Coronary artery (tissue), 2 donors: ENCODE measurements at regions not wholly inside any gene's neighbourhood (a gene's known extent, or its start where the extent isn't known, plus 50 kb on each side); places are given as distances from the start of the nearest gene placed in this dataset.
"Not testable (repeated sequence)": the region's sequence is repeated elsewhere in the genome, so short reads cannot be mapped to it uniquely, and the experiment has no call there.

Experiments used
- DNase-seq: peaks from one replicate; pipeline ENCODE4 v3.0.0-alpha.2; 2017; ENCODE audit warnings: low spot score
- H3K27ac ChIP-seq, 2 donors: fragments of 200-600 bp; sonication (generic); one replicate each; pipeline ENCODE4 v1.5.1; 2016 to 2019
- H3K4me3 ChIP-seq: fragments of 200-600 bp; sonication (generic); 2 replicates; pipeline ENCODE4 v1.5.1; 2016; ENCODE audit warnings: mild to moderate bottlenecking, moderate library complexity
- CTCF ChIP-seq: fragments of 200-600 bp; sonication (generic); IDR thresholded peaks from one replicate; pipeline ENCODE4 v1.5.1; 2019; ENCODE audit warnings: antibody characterized with exemption

- DNase-seq, result peak; percentile 50
- H3K27ac ChIP-seq, result no peak overlapping the region
- H3K4me3 ChIP-seq, result no peak overlapping the region
- no peak for TF ChIP-seq CTCF
These were observed 409.0 kb upstream of the MGMT start for GRCh38 chr10:129057856-129058663.

GRCh38 chr10:129058664-129059155, 408.3 kb upstream of the MGMT start:
- Histone ChIP-seq H3K4me3 (no peak overlapping the region), H3K27ac (no peak overlapping the region)
- TF ChIP-seq CTCF, result no peak
- peak; percentile 45 for DNase-seq

GRCh38 chr10:129059977-129060376, 407.1 kb upstream of the MGMT start:
- Histone ChIP-seq H3K4me3 (no peak overlapping the region), H3K27ac (no peak overlapping the region)
- DNase-seq, result no peak
- TF ChIP-seq CTCF, result no peak

- no peak overlapping the region for H3K4me3 ChIP-seq
- no peak overlapping the region for H3K27ac ChIP-seq
- no peak for DNase-seq
- no peak for TF ChIP-seq CTCF
These were observed 403.8 kb upstream of the MGMT start for GRCh38 chr10:129063212-129063611.

GRCh38 chr10:129063877-129064276, 403.2 kb upstream of the MGMT start:
- H3K4me3 ChIP-seq, result no peak overlapping the region
- no peak overlapping the region for H3K27ac ChIP-seq
- peak; percentile 59 for DNase-seq
- no peak for TF ChIP-seq CTCF

GRCh38 chr10:129066529-129066928, 400.5 kb upstream of the MGMT start:
- not testable (repeated sequence) for H3K27ac ChIP-seq, DNase-seq, H3K4me3 ChIP-seq

GRCh38 chr10:129071411-129071810, 395.6 kb upstream of the MGMT start:
- H3K4me3 ChIP-seq, DNase-seq, H3K27ac ChIP-seq: not testable (repeated sequence)

GRCh38 chr10:129074939-129075338, 392.1 kb upstream of the MGMT start:
- Histone ChIP-seq H3K4me3 (no peak overlapping the region), H3K27ac (no peak overlapping the region)
- no peak for DNase-seq
- no peak for TF ChIP-seq CTCF
